ENCODE measurements at regions not wholly inside any gene's neighbourhood (a gene's known extent, or its start where the extent isn't known, plus 50 kb on each side); places are given as distances from the start of the nearest gene placed in this dataset.

- Histone ChIP-seq H3K4me1 (ENCODE audit: control insufficient read depth, insufficient read depth, low read length) (peaks cover 4% of the 10 kb centered on the region), H3K27me3 (ENCODE audit: control insufficient read depth, insufficient read depth, low read length, poor library complexity, severe bottlenecking) (no peaks in the 10 kb centered on the region), H3K27ac (ENCODE audit: insufficient read depth, low read depth, low read length, poor library complexity, severe bottlenecking) (no peak overlapping the region), H3K36me3 (ENCODE audit: control insufficient read depth, insufficient read depth, low read length) (no peaks in the 10 kb centered on the region), H3K9me3 (ENCODE audit: control insufficient read depth, low read length) (no peaks in the 10 kb centered on the region), H3K4me3 (ENCODE audit: insufficient read depth, low read depth, low read length) (no peak overlapping the region)
- 52 to 62% methylated on average over 2 of the region's 2 CpGs for WGBS, 2 experiments
Measured at GRCh38 chr6:91276315-91276714, 689.4 kb upstream of the MAP3K7 start.

DNA sequence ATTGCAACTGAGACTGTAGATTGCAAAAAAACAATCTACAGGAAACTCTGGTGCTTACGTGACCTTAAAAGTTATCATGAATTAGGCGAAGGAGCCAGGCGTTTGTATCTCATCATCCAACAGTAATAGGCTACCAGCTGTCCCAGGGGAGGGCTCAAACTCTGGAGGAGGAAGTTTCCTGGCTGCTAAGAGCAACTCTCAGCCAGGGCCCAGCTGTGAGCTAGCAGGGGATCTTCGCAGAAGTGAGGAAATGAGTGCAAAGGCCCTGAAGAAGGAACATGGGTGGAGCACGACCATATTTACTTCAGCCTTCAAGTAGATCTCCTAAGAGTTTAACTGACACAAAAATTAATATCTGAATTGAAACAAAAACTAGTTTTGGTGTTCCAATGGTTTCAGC lies 686.9 kb upstream of the MAP3K7 start:
- H3K36me3 ChIP-seq (ENCODE audit: control insufficient read depth, insufficient read depth, low read length), result no peaks in the 10 kb centered on the region
- no peaks in the 10 kb centered on the region for H3K4me1 ChIP-seq (ENCODE audit: control insufficient read depth, insufficient read depth, low read length)
- no peaks in the 10 kb centered on the region for H3K27me3 ChIP-seq (ENCODE audit: control insufficient read depth, insufficient read depth, low read length, poor library complexity, severe bottlenecking)
- 85 to 93% methylated on average over 5 of the region's 5 CpGs for WGBS, 2 experiments
- H3K4me3 ChIP-seq (ENCODE audit: insufficient read depth, low read depth, low read length), result no peak overlapping the region
- H3K9me3 ChIP-seq (ENCODE audit: control insufficient read depth, low read length), result no peaks in the 10 kb centered on the region
- H3K27ac ChIP-seq (ENCODE audit: insufficient read depth, low read depth, low read length, poor library complexity, severe bottlenecking), result no peak overlapping the region

GRCh38 chr6:91271807-91272206 lies 684.9 kb upstream of the MAP3K7 start:
- Histone ChIP-seq H3K4me1 (ENCODE audit: control insufficient read depth, insufficient read depth, low read length) (peaks cover 4% of the 10 kb centered on the region), H3K4me3 (ENCODE audit: insufficient read depth, low read depth, low read length) (no peak overlapping the region), H3K27me3 (ENCODE audit: control insufficient read depth, insufficient read depth, low read length, poor library complexity, severe bottlenecking) (no peaks in the 10 kb centered on the region), H3K9me3 (ENCODE audit: control insufficient read depth, low read length) (no peaks in the 10 kb centered on the region), H3K27ac (ENCODE audit: insufficient read depth, low read depth, low read length, poor library complexity, severe bottlenecking) (no peak overlapping the region), H3K36me3 (ENCODE audit: control insufficient read depth, insufficient read depth, low read length) (no peaks in the 10 kb centered on the region)
- WGBS, 2 experiments, result 96 to 99% methylated on average over 4 to 6 of the region's 6 CpGs

GRCh38 chr6:91268941-91269340 lies 682.1 kb upstream of the MAP3K7 start:
- Histone ChIP-seq H3K27me3 (ENCODE audit: control insufficient read depth, insufficient read depth, low read length, poor library complexity, severe bottlenecking) (no peaks in the 10 kb centered on the region), H3K36me3 (ENCODE audit: control insufficient read depth, insufficient read depth, low read length) (no peaks in the 10 kb centered on the region), H3K27ac (ENCODE audit: insufficient read depth, low read depth, low read length, poor library complexity, severe bottlenecking) (no peak overlapping the region), H3K9me3 (ENCODE audit: control insufficient read depth, low read length) (no peaks in the 10 kb centered on the region), H3K4me1 (ENCODE audit: control insufficient read depth, insufficient read depth, low read length) (peaks cover 4% of the 10 kb centered on the region), H3K4me3 (ENCODE audit: insufficient read depth, low read depth, low read length) (no peak overlapping the region)
- WGBS, 2 experiments, result 93 to 97% methylated on average over 1 to 2 of the region's 2 CpGs

- no peaks in the 10 kb centered on the region for H3K27me3 ChIP-seq (ENCODE audit: control insufficient read depth, insufficient read depth, low read length, poor library complexity, severe bottlenecking)
- peaks cover 4% of the 10 kb centered on the region for H3K4me1 ChIP-seq (ENCODE audit: control insufficient read depth, insufficient read depth, low read length)
- H3K9me3 ChIP-seq (ENCODE audit: control insufficient read depth, low read length), result no peaks in the 10 kb centered on the region
- H3K27ac ChIP-seq (ENCODE audit: insufficient read depth, low read depth, low read length, poor library complexity, severe bottlenecking), result no peak overlapping the region
- no peaks in the 10 kb centered on the region for H3K36me3 ChIP-seq (ENCODE audit: control insufficient read depth, insufficient read depth, low read length)
- WGBS, 2 experiments, result 88 to 93% methylated on average over 6 of the region's 6 CpGs
- no peak overlapping the region for H3K4me3 ChIP-seq (ENCODE audit: insufficient read depth, low read depth, low read length)
Measured at GRCh38 chr6:91267246-91267645, 680.4 kb upstream of the MAP3K7 start.

- H3K9me3 ChIP-seq (ENCODE audit: control insufficient read depth, low read length), result no peaks in the 10 kb centered on the region
- H3K4me3 ChIP-seq (ENCODE audit: insufficient read depth, low read depth, low read length), result no peak overlapping the region
- no peaks in the 10 kb centered on the region for H3K27me3 ChIP-seq (ENCODE audit: control insufficient read depth, insufficient read depth, low read length, poor library complexity, severe bottlenecking)
- peaks cover 4% of the 10 kb centered on the region for H3K4me1 ChIP-seq (ENCODE audit: control insufficient read depth, insufficient read depth, low read length)
- no peaks in the 10 kb centered on the region for H3K36me3 ChIP-seq (ENCODE audit: control insufficient read depth, insufficient read depth, low read length)
- H3K27ac ChIP-seq (ENCODE audit: insufficient read depth, low read depth, low read length, poor library complexity, severe bottlenecking), result no peak overlapping the region
Measured at GRCh38 chr6:91266156-91266555, 679.3 kb upstream of the MAP3K7 start.

DNA sequence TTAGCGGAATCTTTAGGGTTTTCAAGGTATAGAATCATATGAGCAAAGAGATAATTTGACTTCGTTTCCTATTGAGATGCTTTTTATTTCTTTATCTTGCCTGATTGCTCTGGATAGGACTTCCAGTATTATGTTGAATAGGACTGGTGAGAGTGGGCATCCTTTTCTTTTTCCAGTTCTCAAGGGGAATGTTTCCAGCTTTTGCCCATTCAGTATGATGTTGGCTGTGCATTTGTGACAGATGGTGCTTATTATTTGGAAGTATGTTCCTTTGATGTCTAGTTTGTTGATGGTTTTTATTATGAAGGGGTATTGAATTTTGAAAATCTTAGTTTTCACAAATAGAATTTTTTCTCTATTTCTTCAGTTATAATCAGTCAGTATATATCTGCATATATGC lies 656.6 kb upstream of the MAP3K7 start:
- whole genome bisulfite sequencing, 2 experiments, result 92 to 96% methylated on average over 2 of the region's 2 CpGs
- no peak overlapping the region for H3K4me3 ChIP-seq (ENCODE audit: insufficient read depth, low read depth, low read length)
- H3K4me1 ChIP-seq (ENCODE audit: control insufficient read depth, insufficient read depth, low read length), result no peaks in the 10 kb centered on the region
- no peaks in the 10 kb centered on the region for H3K9me3 ChIP-seq (ENCODE audit: control insufficient read depth, low read length)
- no peaks in the 10 kb centered on the region for H3K36me3 ChIP-seq (ENCODE audit: control insufficient read depth, insufficient read depth, low read length)
- H3K27me3 ChIP-seq (ENCODE audit: control insufficient read depth, insufficient read depth, low read length, poor library complexity, severe bottlenecking), result no peaks in the 10 kb centered on the region
- no peak overlapping the region for H3K27ac ChIP-seq (ENCODE audit: insufficient read depth, low read depth, low read length, poor library complexity, severe bottlenecking)

- Histone ChIP-seq H3K27me3 (ENCODE audit: control insufficient read depth, insufficient read depth, low read length, poor library complexity, severe bottlenecking) (no peaks in the 10 kb centered on the region), H3K4me1 (ENCODE audit: control insufficient read depth, insufficient read depth, low read length) (no peaks in the 10 kb centered on the region), H3K27ac (ENCODE audit: insufficient read depth, low read depth, low read length, poor library complexity, severe bottlenecking) (no peak overlapping the region), H3K4me3 (ENCODE audit: insufficient read depth, low read depth, low read length) (no peak overlapping the region), H3K36me3 (ENCODE audit: control insufficient read depth, insufficient read depth, low read length) (no peaks in the 10 kb centered on the region), H3K9me3 (ENCODE audit: control insufficient read depth, low read length) (no peaks in the 10 kb centered on the region)
- 95% methylated on average over 3 of the region's 3 CpGs for WGBS, 2 experiments
Measured at GRCh38 chr6:91242614-91242949, 655.7 kb upstream of the MAP3K7 start.

DNA sequence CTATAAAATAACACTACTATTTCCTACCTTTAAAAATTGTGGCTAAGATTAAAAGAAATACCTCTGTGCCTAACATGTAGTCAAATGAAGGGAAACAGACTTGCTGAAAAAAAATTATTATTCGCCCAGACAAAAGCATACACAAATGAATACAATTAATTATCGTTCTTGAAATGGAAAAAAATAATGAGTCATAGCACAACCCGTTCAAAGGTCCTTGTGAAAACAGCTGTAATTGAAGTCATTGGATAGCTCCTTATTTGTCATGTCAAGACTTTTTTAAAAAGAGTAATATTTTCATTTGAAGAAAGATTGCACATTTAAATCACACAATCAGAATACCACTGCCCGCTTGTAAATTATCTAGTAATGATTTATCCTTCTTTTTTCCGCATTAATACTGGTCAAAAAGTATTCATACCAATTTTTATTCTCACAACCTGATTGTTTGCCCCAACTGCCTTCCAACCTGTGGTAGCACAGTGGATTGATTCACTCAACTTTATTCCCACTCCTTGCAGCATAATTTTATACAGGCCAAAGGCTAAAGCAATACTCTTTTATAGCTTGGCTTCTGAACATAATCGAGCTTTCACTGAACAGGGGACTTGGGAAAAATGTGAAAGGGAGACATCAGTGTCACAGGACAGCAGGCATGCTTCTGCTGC lies 655.2 kb upstream of the MAP3K7 start:
- H3K9me3 ChIP-seq (ENCODE audit: control insufficient read depth, low read length), result no peaks in the 10 kb centered on the region

GRCh38 chr6:91240878-91241603 lies 654.2 kb upstream of the MAP3K7 start:
- Histone ChIP-seq H3K4me1 (ENCODE audit: control insufficient read depth, insufficient read depth, low read length) (no peaks in the 10 kb centered on the region), H3K36me3 (ENCODE audit: control insufficient read depth, insufficient read depth, low read length) (no peaks in the 10 kb centered on the region), H3K27me3 (ENCODE audit: control insufficient read depth, insufficient read depth, low read length, poor library complexity, severe bottlenecking) (no peaks in the 10 kb centered on the region), H3K4me3 (ENCODE audit: insufficient read depth, low read depth, low read length) (no peak overlapping the region), H3K27ac (ENCODE audit: insufficient read depth, low read depth, low read length, poor library complexity, severe bottlenecking) (no peak overlapping the region), H3K9me3 (ENCODE audit: control insufficient read depth, low read length) (no peaks in the 10 kb centered on the region)
- WGBS, 2 experiments, result 87 to 95% methylated on average over 1 of the region's 1 CpG

More for the DNA sequence above, 655.2 kb upstream of the MAP3K7 start:
- H3K27me3 ChIP-seq (ENCODE audit: control insufficient read depth, insufficient read depth, low read length, poor library complexity, severe bottlenecking), result no peaks in the 10 kb centered on the region
- no peak overlapping the region for H3K4me3 ChIP-seq (ENCODE audit: insufficient read depth, low read depth, low read length)
- H3K36me3 ChIP-seq (ENCODE audit: control insufficient read depth, insufficient read depth, low read length), result no peaks in the 10 kb centered on the region
- no peaks in the 10 kb centered on the region for H3K4me1 ChIP-seq (ENCODE audit: control insufficient read depth, insufficient read depth, low read length)
- 94 to 95% methylated on average over 4 to 6 of the region's 6 CpGs for WGBS, 2 experiments
- no peak overlapping the region for H3K27ac ChIP-seq (ENCODE audit: insufficient read depth, low read depth, low read length, poor library complexity, severe bottlenecking)

All from ectodermal cell (in vitro differentiated cells).